ENCODE measurements at regions not wholly inside any gene's neighbourhood (a gene's known extent, or its start where the extent isn't known, plus 50 kb on each side); places are given as distances from the start of the nearest gene placed in this dataset.
"Not testable (repeated sequence)": the region's sequence is repeated elsewhere in the genome, so short reads cannot be mapped to it uniquely, and the experiment has no call there.

DNA sequence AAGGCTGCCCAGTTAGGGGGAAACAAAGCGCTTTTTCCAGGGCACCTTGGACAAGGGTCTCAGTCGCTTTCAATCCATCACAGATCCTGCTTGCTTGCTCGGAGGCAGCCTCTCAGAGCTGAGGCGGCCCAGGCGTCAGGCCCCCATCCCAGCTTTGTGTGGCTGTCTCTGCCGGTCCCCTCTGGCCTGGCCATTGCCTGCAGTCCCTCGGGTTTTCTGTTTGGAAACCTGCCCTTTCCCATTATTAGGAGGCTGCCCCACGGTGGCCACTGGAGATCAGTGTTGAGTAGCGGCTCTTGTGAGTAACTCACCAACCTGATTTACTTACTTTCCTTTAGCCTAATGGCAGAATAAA, 216.1 kb downstream of the GLRX3 start:
- DNase-seq: no peak

GRCh38 chr10:130353928-130354572, 217.9 kb downstream of the GLRX3 start:
- no peak for DNase-seq

GRCh38 chr10:130354573-130354954, 218.4 kb downstream of the GLRX3 start:
- no peak for DNase-seq

DNA sequence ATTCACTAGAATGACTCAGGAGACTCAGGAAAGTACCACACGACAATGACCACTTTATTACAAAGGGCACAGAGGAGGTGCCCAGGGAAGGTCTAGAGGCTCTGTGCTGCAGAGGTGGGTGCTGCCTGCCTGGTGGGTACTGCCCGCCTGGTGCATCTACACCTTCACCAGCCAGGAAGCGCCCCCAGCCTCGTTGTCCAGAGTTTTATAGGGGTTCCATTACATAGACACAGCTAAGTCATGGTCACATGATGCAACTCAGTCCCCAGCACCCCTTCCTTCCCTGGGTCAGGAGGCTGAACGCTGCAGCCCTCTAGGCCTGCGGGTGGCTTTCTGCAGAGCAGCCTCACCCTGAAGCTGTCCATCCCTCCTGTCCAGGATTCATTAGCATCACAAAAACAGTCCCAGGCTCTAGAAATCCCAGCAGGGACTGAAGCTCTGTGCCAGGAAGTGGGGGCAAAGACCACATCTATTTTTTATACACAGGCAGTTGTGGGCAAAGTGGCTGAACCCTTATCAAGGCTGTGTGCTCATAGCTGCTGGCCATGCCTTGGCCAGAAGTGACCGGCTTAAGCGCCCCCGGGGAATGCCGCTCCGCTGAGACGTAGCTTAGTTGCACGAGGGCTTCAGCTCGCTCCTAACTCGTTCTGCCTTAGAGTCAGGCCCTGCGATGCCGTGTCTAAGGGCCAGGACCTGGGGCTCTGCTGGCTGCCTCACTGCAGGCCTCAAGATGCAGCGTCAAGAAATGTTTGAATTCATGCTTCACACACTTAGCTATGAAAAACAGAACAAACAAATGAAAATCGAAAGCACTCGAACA, 219.0 kb downstream of the GLRX3 start:
- DNase-seq: no peak

GRCh38 chr10:130356429-130356828, 220.2 kb downstream of the GLRX3 start:
- not testable (repeated sequence) for DNase-seq

DNA sequence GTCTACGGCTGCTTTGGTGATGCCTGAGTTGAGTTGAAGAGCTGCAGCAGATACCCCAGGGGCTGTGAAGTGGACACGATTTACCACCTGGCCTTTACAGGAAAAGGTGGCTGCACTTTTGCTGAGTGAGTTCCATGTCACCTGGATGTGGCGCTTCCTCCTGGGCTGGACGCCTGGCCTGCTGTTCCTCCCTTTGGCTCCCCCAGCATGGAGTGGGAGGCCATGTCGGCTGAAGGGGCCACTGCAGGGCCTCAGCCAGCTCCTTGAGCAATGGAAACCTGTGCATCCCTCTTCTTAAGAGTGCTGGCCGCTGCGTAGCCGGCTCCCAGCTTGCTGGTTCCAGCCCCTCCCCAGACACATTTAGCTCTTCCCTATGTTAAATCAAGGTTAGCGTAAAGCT, 221.0 kb downstream of the GLRX3 start:
- no peak for DNase-seq

- DNase-seq: no peak
Measured at GRCh38 chr10:130357951-130358350, 221.8 kb downstream of the GLRX3 start.

DNA sequence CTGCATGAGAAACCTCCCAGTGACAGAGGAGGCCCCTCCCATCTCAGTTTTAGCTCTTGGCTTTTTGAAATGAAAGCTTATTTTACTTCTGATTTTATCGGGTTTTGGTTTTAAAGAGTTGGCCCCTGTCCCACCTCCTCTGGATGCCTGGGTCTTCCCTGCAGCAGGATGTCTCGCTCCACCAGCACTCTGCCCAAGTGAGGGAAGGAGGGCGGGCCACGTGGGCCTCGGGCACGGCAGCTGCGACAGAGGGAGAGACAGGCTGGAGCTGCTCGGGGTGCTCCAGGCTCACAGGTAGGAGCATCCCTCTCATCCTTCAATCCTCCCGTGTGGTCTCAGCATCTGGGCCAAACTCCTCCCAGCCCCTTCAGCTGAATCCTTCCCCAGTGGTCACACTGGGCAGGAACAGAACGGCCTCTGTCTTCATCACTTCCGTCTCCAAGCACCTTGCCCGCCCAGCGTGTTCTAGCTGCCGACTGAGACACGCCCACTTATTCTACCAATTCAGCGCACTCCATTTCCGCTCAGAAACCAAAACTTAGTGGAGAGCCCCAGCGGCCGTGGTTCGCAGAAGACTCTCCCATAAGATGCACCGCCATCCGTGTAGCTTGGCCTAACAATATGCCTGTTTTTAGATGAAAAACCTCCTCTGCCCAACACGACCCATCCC, 222.9 kb downstream of the GLRX3 start:
- no peak for DNase-seq

- no peak for DNase-seq
Measured at GRCh38 chr10:130359711-130360110, 223.5 kb downstream of the GLRX3 start.

GRCh38 chr10:130360826-130361311, 224.7 kb downstream of the GLRX3 start:
- DNase-seq: no peak

- no peak for DNase-seq
Measured at GRCh38 chr10:130361351-130362105, 225.3 kb downstream of the GLRX3 start.

GRCh38 chr10:130362308-130362761, 226.1 kb downstream of the GLRX3 start:
- DNase-seq: no peak

- DNase-seq: no peak
Measured at GRCh38 chr10:130363051-130363450, 226.9 kb downstream of the GLRX3 start.

- DNase-seq: no peak
Measured at GRCh38 chr10:130363899-130364445, 227.8 kb downstream of the GLRX3 start.

DNA sequence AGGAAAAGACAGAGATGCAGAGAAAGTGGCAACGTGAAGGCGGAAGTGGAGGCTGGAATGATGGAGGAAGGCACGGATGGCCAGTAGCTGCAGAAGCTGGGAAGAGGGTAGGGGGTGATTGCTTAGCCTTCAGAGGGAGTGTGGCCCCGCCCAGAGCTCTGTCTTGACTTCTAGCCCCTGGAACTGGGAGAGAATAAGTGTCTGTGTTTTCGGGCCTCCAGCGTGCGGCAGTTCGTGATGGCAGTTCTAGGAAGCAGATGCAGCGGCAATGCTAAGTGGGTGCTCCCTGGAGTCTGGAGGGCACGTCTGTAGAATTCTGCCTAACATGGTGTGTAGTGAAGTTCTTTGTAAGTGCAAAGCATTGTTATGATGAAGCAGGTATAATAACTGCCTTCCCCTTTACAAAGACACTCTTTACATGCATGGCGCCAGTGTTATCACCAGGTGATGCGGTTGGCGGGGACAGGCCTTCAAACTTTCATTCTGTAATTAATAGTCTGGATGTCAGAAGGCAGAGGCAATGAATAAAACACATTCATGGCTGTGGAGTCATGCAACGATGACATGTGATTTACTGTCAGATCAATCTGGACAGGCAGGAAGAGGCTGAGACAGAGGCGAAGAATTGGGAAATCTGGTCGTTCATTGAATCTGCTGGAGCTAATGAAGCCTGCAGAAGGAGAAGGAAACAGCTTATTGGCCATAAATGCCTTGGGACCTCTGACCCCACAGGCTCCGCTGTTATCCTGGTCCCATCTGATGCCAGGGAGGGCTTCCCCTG, 228.6 kb downstream of the GLRX3 start:
- DNase-seq: no peak

DNA sequence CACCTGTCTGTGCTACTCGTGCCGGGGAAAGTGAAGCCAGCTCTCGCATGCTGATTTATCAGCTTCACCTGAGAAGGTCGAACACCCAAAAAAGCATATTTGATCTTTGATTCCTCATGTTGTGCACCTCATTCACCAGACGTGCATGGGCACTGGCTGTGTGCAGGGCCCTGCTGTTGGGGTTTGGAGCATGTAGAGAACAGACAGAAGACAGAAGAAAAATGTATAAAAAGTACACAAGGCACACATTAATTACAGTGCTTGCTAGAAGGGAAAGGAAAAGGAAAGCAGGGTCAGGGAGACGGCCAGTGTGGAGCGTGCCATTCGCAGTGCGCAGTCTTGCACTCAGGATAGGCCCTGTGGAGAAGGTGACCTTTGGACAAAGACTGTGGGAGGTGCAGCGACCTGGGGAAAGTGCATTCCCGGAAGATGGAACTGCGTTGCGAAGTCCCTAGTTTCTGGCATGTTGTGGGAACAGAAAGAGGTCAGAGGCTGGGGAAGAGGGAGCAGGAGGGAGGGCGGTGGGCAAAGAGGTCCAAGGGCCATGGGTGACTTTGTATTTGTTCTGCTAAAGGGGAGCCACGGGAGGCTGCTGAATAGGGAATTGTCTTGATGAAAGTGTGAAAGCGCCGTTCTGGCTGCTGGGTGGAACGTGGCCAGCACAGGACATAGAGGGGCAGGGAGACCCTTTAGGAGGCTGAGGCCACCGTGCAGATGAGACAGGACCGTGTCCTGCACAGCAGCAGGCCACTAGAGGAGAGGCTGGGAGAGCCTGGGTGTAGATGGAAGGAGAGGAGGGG, 232.8 kb downstream of the GLRX3 start:
- no peak for DNase-seq

DNA sequence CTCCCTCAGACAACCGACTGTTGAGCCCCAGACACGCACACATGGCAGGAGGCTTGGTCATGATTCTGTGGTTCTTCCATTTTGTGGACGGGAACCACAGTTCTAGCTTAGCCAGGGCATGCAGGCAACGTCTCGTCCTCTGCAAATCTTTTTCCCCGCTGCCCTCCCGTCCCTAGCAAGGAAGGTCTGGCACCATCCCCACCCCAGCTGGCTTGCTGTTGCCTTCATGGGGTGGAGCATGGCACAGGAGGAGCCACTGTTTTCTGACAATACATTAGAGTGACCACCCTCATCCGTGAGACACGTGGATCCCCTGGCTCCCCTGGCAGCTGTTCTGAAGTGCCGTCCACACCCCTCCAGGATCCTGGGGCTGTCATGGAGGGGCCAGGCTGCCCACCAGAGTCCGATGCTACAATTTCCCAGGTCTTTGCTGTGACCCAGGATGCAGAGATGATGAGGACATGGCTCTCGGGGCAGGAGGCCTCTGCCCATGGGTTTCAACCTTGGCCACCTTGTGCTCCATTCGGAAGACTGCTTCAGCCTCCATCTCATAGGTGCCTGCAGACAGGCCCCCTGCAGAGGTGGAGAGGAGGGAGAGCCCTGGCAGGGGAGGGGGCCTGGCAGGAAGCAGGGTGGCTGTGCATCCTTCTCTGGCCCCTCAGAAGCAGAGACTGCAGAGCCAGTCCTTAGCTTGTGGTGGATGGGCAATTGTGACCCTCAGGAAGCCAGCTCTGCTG, 233.6 kb downstream of the GLRX3 start:
- DNase-seq: no peak

GRCh38 chr10:130370721-130371120, 234.5 kb downstream of the GLRX3 start:
- no peak for DNase-seq

GRCh38 chr10:130371156-130371555, 235.0 kb downstream of the GLRX3 start:
- DNase-seq: no peak

- no peak for DNase-seq
Measured at GRCh38 chr10:130371666-130372065, 235.5 kb downstream of the GLRX3 start.

All from effector CD8-positive, alpha-beta T cell (primary cell).